Kidney epithelial cell (primary cell): ENCODE measurements at regions not wholly inside any gene's neighbourhood (a gene's known extent, or its start where the extent isn't known, plus 50 kb on each side); places are given as distances from the start of the nearest gene placed in this dataset.

Experiments
- DNase-seq: peaks from one replicate; pipeline ENCODE4 v3.0.0-alpha.2; 2010; ENCODE audit warnings: low read depth
- H3K27me3 ChIP-seq: 2 replicates; pipeline ENCODE4 v1.6.0; 2011; ENCODE audit warnings: low read length; ENCODE audit not compliant: control insufficient read depth, insufficient read depth
- H3K36me3 ChIP-seq: 2 replicates; pipeline ENCODE4 v1.5.1; 2011; ENCODE audit warnings: low read length; ENCODE audit not compliant: control insufficient read depth, insufficient read depth
- H3K4me3 ChIP-seq: 2 replicates; pipeline ENCODE4 v1.5.1; 2011; ENCODE audit warnings: low read depth, mild to moderate bottlenecking, control low read depth, low read length
- CTCF ChIP-seq: IDR thresholded peaks from 2 replicates; pipeline ENCODE4 v1.5.1; 2011; ENCODE audit warnings: mild to moderate bottlenecking, moderate library complexity, low read length, control low read depth, inconsistent platforms; ENCODE audit not compliant: insufficient read depth, poor library complexity, severe bottlenecking

GRCh38 chr5:110341836-110342235 lies 384.6 kb downstream of the TMEM232 start:
- H3K4me3 ChIP-seq: no peak overlapping the region
- TF ChIP-seq CTCF: no peak
- H3K36me3 ChIP-seq: no peaks in the 10 kb centered on the region
- no peaks in the 10 kb centered on the region for H3K27me3 ChIP-seq
- DNase-seq: no peak

- DNase-seq: no peak
- no peak overlapping the region for H3K4me3 ChIP-seq
- TF ChIP-seq CTCF: no peak
- H3K36me3 ChIP-seq: no peaks in the 10 kb centered on the region
- H3K27me3 ChIP-seq: no peaks in the 10 kb centered on the region
These were observed 383.8 kb downstream of the TMEM232 start for GRCh38 chr5:110342683-110343082.

GRCh38 chr5:110343616-110344015 lies 382.9 kb downstream of the TMEM232 start:
- DNase-seq: no peak
- TF ChIP-seq CTCF: no peak
- H3K4me3 ChIP-seq: no peak overlapping the region
- no peaks in the 10 kb centered on the region for H3K36me3 ChIP-seq
- no peaks in the 10 kb centered on the region for H3K27me3 ChIP-seq

- H3K27me3 ChIP-seq: no peaks in the 10 kb centered on the region
- H3K36me3 ChIP-seq: no peaks in the 10 kb centered on the region
- no peak overlapping the region for H3K4me3 ChIP-seq
- DNase-seq: no peak
- no peak for TF ChIP-seq CTCF
These were observed 380.8 kb downstream of the TMEM232 start for GRCh38 chr5:110345623-110346022.

GRCh38 chr5:110346893-110347358 lies 379.5 kb downstream of the TMEM232 start:
- DNase-seq: no peak
- no peak for TF ChIP-seq CTCF
- H3K27me3 ChIP-seq: no peaks in the 10 kb centered on the region

GRCh38 chr5:110347781-110348180 lies 378.7 kb downstream of the TMEM232 start:
- H3K36me3 ChIP-seq: no peaks in the 10 kb centered on the region
- no peak for DNase-seq
- TF ChIP-seq CTCF: no peak
- no peak overlapping the region for H3K4me3 ChIP-seq
- H3K27me3 ChIP-seq: no peaks in the 10 kb centered on the region

More at GRCh38 chr5:110346893-110347358, 379.5 kb downstream of the TMEM232 start:
- no peaks in the 10 kb centered on the region for H3K36me3 ChIP-seq
- H3K4me3 ChIP-seq: no peak overlapping the region
